ENCODE measurements at regions not wholly inside any gene's neighbourhood (a gene's known extent, or its start where the extent isn't known, plus 50 kb on each side); places are given as distances from the start of the nearest gene placed in this dataset.
"Not testable (repeated sequence)": the region's sequence is repeated elsewhere in the genome, so short reads cannot be mapped to it uniquely, and the experiment has no call there.

- DNase-seq = no peak
Measured at GRCh38 chr3:126292318-126293070, 64.7 kb downstream of the KLF15 start.

- no peak for DNase-seq
Measured at GRCh38 chr3:126291537-126291936, 65.7 kb downstream of the KLF15 start.

GRCh38 chr3:126291061-126291460 is 66.1 kb downstream of the KLF15 start:
- no peak for DNase-seq

GRCh38 chr3:126290325-126290724 is 66.9 kb downstream of the KLF15 start:
- DNase-seq = no peak

GRCh38 chr3:126289096-126289495 is 68.1 kb downstream of the KLF15 start:
- DNase-seq = no peak

- no peak for DNase-seq
Measured at GRCh38 chr3:126288314-126288713, 68.9 kb downstream of the KLF15 start.

- no peak for DNase-seq
Measured at GRCh38 chr3:126287536-126288241, 69.5 kb downstream of the KLF15 start.

GRCh38 chr3:126287171-126287535 is 70.1 kb downstream of the KLF15 start:
- no peak for DNase-seq

GRCh38 chr3:126285369-126285768 is 71.8 kb downstream of the KLF15 start:
- DNase-seq = no peak

- peak; percentile 41 for DNase-seq
Measured at GRCh38 chr3:126284258-126284904, 72.8 kb downstream of the KLF15 start.

- not testable (repeated sequence) for DNase-seq
Measured at GRCh38 chr3:126283651-126284050, 73.6 kb downstream of the KLF15 start.

GRCh38 chr3:126279853-126280252 is 77.4 kb downstream of the KLF15 start:
- DNase-seq = no peak

GRCh38 chr3:126277629-126278378 is 79.4 kb downstream of the KLF15 start:
- DNase-seq = no peak

- DNase-seq = no peak
Measured at GRCh38 chr3:126275620-126275904, 81.6 kb downstream of the KLF15 start.

GRCh38 chr3:126274735-126275619 is 82.2 kb downstream of the KLF15 start:
- DNase-seq = no peak

GRCh38 chr3:126270145-126270811 is 86.9 kb downstream of the KLF15 start:
- no peak for DNase-seq

GRCh38 chr3:126269354-126269753 is 87.9 kb downstream of the KLF15 start:
- no peak for DNase-seq

- DNase-seq = no peak
Measured at GRCh38 chr3:126268866-126269265, 88.3 kb downstream of the KLF15 start.

- DNase-seq = no peak
Measured at GRCh38 chr3:126267976-126268615, 87.7 kb upstream of the ALDH1L1 start.

- peak; percentile 88 for DNase-seq
Measured at GRCh38 chr3:126267169-126267975, 87.0 kb upstream of the ALDH1L1 start.

GRCh38 chr3:126266850-126267168 is 86.4 kb upstream of the ALDH1L1 start:
- DNase-seq = no peak

Data from HCEC 1CT (cell line).